ENCODE measurements at regions not wholly inside any gene's neighbourhood (a gene's known extent, or its start where the extent isn't known, plus 50 kb on each side); places are given as distances from the start of the nearest gene placed in this dataset.

GRCh38 chr3:101172516-101172915 lies 147.9 kb downstream of the IMPG2 start:
- Histone ChIP-seq H3K4me1 (ENCODE audit: control insufficient read depth, insufficient read depth, low read length, poor library complexity, severe bottlenecking) (no peaks in the 10 kb centered on the region), H3K36me3 (ENCODE audit: control insufficient read depth, insufficient read depth, low read length) (no peaks in the 10 kb centered on the region), H3K4me3 (ENCODE audit: insufficient read depth, low read depth, low read length, poor library complexity, severe bottlenecking) (no peak overlapping the region), H3K27ac (ENCODE audit: insufficient read depth, low read length, poor library complexity, severe bottlenecking) (no peak overlapping the region), H3K27me3 (replicated peaks; ENCODE audit: control insufficient read depth, insufficient read depth, low read length, poor library complexity, severe bottlenecking) (peaks cover 1% of the 10 kb centered on the region), H3K9me3 (ENCODE audit: control insufficient read depth, low read length) (no peaks in the 10 kb centered on the region)
- no peak for DNase-seq

DNA sequence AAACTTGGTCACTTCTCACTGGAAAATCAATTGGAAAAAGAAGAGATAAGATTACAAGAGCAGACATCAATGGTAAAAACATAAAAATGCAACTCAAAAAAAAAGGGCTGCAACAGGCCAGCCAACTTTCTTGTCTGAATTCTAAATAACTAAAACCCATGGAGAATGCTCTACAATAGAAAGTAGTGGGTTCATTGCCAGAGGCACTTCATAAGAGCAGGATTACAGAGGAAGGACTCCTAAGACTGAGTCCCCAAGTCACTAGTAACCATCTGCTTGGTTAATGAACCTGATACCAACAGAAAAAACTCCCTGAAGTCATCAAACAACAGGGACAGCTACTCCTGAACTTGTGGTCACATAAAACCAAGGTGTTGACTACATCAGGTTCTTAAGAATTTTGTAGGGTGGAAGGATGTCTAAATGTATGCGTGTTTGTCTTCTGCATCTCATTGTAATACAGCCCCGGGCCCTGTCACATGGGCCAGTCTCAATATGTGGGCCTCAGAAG lies 148.6 kb downstream of the IMPG2 start:
- no peak overlapping the region for H3K4me3 ChIP-seq (ENCODE audit: insufficient read depth, low read depth, low read length, poor library complexity, severe bottlenecking)
- H3K36me3 ChIP-seq (ENCODE audit: control insufficient read depth, insufficient read depth, low read length), result no peaks in the 10 kb centered on the region
- no peak for DNase-seq
- no peaks in the 10 kb centered on the region for H3K9me3 ChIP-seq (ENCODE audit: control insufficient read depth, low read length)
- H3K27ac ChIP-seq (ENCODE audit: insufficient read depth, low read length, poor library complexity, severe bottlenecking), result no peak overlapping the region
- H3K4me1 ChIP-seq (ENCODE audit: control insufficient read depth, insufficient read depth, low read length, poor library complexity, severe bottlenecking), result no peaks in the 10 kb centered on the region
- H3K27me3 ChIP-seq (replicated peaks; ENCODE audit: control insufficient read depth, insufficient read depth, low read length, poor library complexity, severe bottlenecking), result peaks cover 3% of the 10 kb centered on the region

DNA sequence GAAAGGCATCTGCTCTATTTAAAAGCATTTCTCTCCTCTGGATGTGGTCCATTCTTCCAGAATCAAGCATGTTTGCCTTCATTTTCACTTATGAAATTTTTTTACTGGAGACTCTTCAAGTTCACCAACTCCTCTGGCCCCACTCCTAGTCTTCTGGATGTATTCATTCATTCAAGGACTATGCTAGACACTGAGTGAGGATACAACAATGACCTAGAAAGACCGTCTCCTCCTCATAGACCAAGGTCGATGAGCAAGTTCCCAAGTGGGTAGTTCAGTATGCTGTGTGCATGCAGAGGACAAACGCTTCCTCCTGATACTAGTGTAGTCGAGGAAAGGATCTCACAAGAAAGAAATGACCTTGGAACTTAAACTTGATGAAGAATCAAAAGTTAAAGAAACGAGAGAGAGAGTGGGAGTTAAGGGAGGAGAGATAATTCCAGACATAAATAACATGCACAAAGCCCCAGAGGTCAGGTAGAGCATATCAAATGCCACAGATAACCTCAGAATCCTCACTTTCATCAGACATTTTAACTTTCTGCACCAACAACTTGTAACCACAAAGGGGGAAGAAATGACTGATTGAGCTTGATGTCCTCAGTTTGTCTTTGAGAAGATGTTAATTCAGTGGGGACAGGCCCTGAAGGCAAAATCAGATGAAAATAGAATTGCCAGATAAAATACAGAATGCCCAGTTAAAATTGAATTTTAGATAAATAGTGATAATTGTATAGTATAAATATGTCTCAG lies 149.4 kb downstream of the IMPG2 start:
- no peak overlapping the region for H3K27ac ChIP-seq (ENCODE audit: insufficient read depth, low read length, poor library complexity, severe bottlenecking)
- H3K36me3 ChIP-seq (ENCODE audit: control insufficient read depth, insufficient read depth, low read length), result no peaks in the 10 kb centered on the region
- peaks cover 3% of the 10 kb centered on the region for H3K27me3 ChIP-seq (replicated peaks; ENCODE audit: control insufficient read depth, insufficient read depth, low read length, poor library complexity, severe bottlenecking)
- H3K9me3 ChIP-seq (ENCODE audit: control insufficient read depth, low read length), result no peaks in the 10 kb centered on the region
- DNase-seq, result no peak
- H3K4me3 ChIP-seq (ENCODE audit: insufficient read depth, low read depth, low read length, poor library complexity, severe bottlenecking), result no peak overlapping the region
- H3K4me1 ChIP-seq (ENCODE audit: control insufficient read depth, insufficient read depth, low read length, poor library complexity, severe bottlenecking), result no peaks in the 10 kb centered on the region

DNA sequence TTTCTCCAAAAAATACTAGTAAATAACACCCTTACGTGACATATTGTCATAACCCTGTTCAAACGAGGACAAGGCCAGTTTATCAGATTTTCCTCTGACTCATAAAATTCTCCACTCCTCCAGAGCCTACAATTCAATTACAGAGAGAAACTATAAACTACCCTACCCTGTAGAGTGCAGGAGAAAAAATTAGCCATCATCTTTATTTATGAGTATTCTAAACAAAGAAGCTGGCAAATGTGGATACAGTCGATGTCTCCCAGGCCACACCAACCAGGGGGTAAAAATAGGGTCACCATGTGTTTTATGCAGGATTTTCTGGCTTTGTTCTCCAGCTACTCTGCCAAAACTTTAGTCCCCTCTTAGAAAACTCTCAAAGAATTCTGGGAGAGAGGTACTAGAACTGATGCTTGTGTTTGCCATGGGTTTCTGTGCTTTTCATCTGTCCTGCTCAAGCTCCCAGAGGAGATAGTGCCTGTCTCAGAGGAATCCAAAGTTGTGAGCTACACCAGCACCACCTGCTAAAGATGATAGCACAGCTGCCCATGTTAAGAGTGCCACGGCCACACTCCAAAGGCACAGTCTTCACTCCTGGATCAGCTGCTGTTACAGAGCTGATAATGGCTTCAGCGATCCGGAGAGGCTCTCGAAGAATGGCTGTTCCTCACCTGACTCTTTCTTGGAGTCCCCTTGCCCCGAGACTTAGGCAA lies 150.2 kb downstream of the IMPG2 start:
- DNase-seq, result no peak
- Histone ChIP-seq H3K4me3 (ENCODE audit: insufficient read depth, low read depth, low read length, poor library complexity, severe bottlenecking) (no peak overlapping the region), H3K36me3 (ENCODE audit: control insufficient read depth, insufficient read depth, low read length) (no peaks in the 10 kb centered on the region), H3K27me3 (replicated peaks; ENCODE audit: control insufficient read depth, insufficient read depth, low read length, poor library complexity, severe bottlenecking) (peaks cover 3% of the 10 kb centered on the region), H3K27ac (ENCODE audit: insufficient read depth, low read length, poor library complexity, severe bottlenecking) (no peak overlapping the region), H3K4me1 (ENCODE audit: control insufficient read depth, insufficient read depth, low read length, poor library complexity, severe bottlenecking) (no peaks in the 10 kb centered on the region), H3K9me3 (ENCODE audit: control insufficient read depth, low read length) (no peaks in the 10 kb centered on the region)

- Histone ChIP-seq H3K4me1 (ENCODE audit: control insufficient read depth, insufficient read depth, low read length, poor library complexity, severe bottlenecking) (no peaks in the 10 kb centered on the region), H3K27me3 (replicated peaks; ENCODE audit: control insufficient read depth, insufficient read depth, low read length, poor library complexity, severe bottlenecking) (peaks cover 3% of the 10 kb centered on the region), H3K27ac (ENCODE audit: insufficient read depth, low read length, poor library complexity, severe bottlenecking) (no peak overlapping the region), H3K9me3 (ENCODE audit: control insufficient read depth, low read length) (no peaks in the 10 kb centered on the region), H3K4me3 (ENCODE audit: insufficient read depth, low read depth, low read length, poor library complexity, severe bottlenecking) (no peak overlapping the region), H3K36me3 (ENCODE audit: control insufficient read depth, insufficient read depth, low read length) (no peaks in the 10 kb centered on the region)
- DNase-seq, result no peak
Measured at GRCh38 chr3:101169516-101169915, 150.9 kb downstream of the IMPG2 start.

DNA sequence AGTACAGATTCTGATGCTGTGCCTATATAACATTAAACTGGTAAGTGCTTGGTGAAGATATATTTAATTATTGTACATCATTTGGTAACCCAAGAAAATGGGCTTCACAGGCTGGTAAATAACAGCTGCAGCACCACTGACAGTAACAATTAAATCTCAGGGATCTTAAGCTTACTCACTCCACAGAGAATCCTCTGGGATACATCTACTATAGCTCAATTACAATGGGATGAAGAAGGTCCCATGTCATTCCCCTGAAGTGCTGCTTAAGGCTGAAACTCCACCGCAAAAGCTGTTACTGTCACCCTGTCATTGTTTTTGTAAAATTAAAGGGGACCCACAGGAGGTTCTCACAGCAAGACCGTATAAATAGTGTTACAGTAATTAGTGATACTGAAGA lies 153.0 kb downstream of the IMPG2 start:
- Histone ChIP-seq H3K36me3 (ENCODE audit: control insufficient read depth, insufficient read depth, low read length) (no peaks in the 10 kb centered on the region), H3K27me3 (replicated peaks; ENCODE audit: control insufficient read depth, insufficient read depth, low read length, poor library complexity, severe bottlenecking) (peaks cover 3% of the 10 kb centered on the region), H3K4me3 (ENCODE audit: insufficient read depth, low read depth, low read length, poor library complexity, severe bottlenecking) (no peak overlapping the region), H3K9me3 (ENCODE audit: control insufficient read depth, low read length) (no peaks in the 10 kb centered on the region), H3K27ac (ENCODE audit: insufficient read depth, low read length, poor library complexity, severe bottlenecking) (no peak overlapping the region), H3K4me1 (ENCODE audit: control insufficient read depth, insufficient read depth, low read length, poor library complexity, severe bottlenecking) (no peaks in the 10 kb centered on the region)
- DNase-seq, result no peak

DNA sequence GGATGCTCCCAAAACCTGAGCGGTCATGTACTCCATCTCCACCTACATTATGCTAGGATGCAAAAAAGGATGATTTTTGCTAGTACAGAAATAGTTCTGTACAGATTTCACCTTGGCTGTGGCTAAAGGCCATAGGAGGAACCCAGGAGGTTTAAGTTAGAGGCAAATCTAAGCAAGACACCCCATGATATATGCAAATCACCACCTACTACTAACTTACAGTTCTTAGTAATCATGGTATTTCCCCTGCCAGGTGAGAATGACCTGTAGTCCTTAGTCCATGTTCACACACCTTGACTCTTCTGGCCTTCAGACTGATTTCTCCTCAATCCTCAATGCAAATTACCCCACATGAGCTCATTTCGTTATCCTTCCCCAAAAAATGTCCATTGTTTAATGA lies 154.2 kb downstream of the IMPG2 start:
- Histone ChIP-seq H3K9me3 (ENCODE audit: control insufficient read depth, low read length) (no peaks in the 10 kb centered on the region), H3K27me3 (replicated peaks; ENCODE audit: control insufficient read depth, insufficient read depth, low read length, poor library complexity, severe bottlenecking) (peaks cover 3% of the 10 kb centered on the region), H3K4me1 (ENCODE audit: control insufficient read depth, insufficient read depth, low read length, poor library complexity, severe bottlenecking) (no peaks in the 10 kb centered on the region), H3K27ac (ENCODE audit: insufficient read depth, low read length, poor library complexity, severe bottlenecking) (no peak overlapping the region), H3K36me3 (ENCODE audit: control insufficient read depth, insufficient read depth, low read length) (no peaks in the 10 kb centered on the region), H3K4me3 (ENCODE audit: insufficient read depth, low read depth, low read length, poor library complexity, severe bottlenecking) (no peak overlapping the region)
- no peak for DNase-seq

GRCh38 chr3:101163554-101163953 lies 156.8 kb downstream of the IMPG2 start:
- DNase-seq, result no peak
- no peaks in the 10 kb centered on the region for H3K36me3 ChIP-seq (ENCODE audit: control insufficient read depth, insufficient read depth, low read length)
- no peak overlapping the region for H3K27ac ChIP-seq (ENCODE audit: insufficient read depth, low read length, poor library complexity, severe bottlenecking)
- H3K9me3 ChIP-seq (ENCODE audit: control insufficient read depth, low read length), result no peaks in the 10 kb centered on the region
- no peaks in the 10 kb centered on the region for H3K4me1 ChIP-seq (ENCODE audit: control insufficient read depth, insufficient read depth, low read length, poor library complexity, severe bottlenecking)
- peaks cover 3% of the 10 kb centered on the region for H3K27me3 ChIP-seq (replicated peaks; ENCODE audit: control insufficient read depth, insufficient read depth, low read length, poor library complexity, severe bottlenecking)
- H3K4me3 ChIP-seq (ENCODE audit: insufficient read depth, low read depth, low read length, poor library complexity, severe bottlenecking), result no peak overlapping the region

DNA sequence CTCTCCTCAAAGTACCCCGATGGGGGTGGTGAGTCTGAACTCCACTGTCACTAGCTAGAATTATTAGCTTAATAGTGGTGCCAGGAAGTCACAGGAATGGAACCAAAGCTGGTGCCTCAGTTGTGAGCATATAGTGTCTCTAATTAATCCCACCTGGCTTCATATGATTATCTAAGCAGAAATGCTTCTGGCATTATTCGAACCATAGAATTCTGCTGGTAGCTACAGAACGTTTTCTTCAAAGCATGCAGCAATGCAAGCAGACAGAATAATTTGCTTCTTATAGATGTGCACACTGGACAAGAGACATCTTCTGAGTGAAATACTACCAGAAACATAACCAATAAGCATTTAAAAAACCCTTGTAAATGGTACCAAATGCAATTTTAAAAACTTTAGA lies 160.9 kb downstream of the IMPG2 start:
- Histone ChIP-seq H3K4me1 (ENCODE audit: control insufficient read depth, insufficient read depth, low read length, poor library complexity, severe bottlenecking) (no peaks in the 10 kb centered on the region), H3K9me3 (ENCODE audit: control insufficient read depth, low read length) (no peaks in the 10 kb centered on the region), H3K36me3 (ENCODE audit: control insufficient read depth, insufficient read depth, low read length) (no peaks in the 10 kb centered on the region), H3K27me3 (replicated peaks; ENCODE audit: control insufficient read depth, insufficient read depth, low read length, poor library complexity, severe bottlenecking) (no peaks in the 10 kb centered on the region), H3K4me3 (ENCODE audit: insufficient read depth, low read depth, low read length, poor library complexity, severe bottlenecking) (no peak overlapping the region), H3K27ac (ENCODE audit: insufficient read depth, low read length, poor library complexity, severe bottlenecking) (no peak overlapping the region)
- DNase-seq, result no peak

GRCh38 chr3:101158374-101158773 lies 162.0 kb downstream of the IMPG2 start:
- no peak for DNase-seq
- Histone ChIP-seq H3K4me3 (ENCODE audit: insufficient read depth, low read depth, low read length, poor library complexity, severe bottlenecking) (no peak overlapping the region), H3K9me3 (ENCODE audit: control insufficient read depth, low read length) (no peaks in the 10 kb centered on the region), H3K36me3 (ENCODE audit: control insufficient read depth, insufficient read depth, low read length) (no peaks in the 10 kb centered on the region), H3K27me3 (replicated peaks; ENCODE audit: control insufficient read depth, insufficient read depth, low read length, poor library complexity, severe bottlenecking) (no peaks in the 10 kb centered on the region), H3K27ac (ENCODE audit: insufficient read depth, low read length, poor library complexity, severe bottlenecking) (no peak overlapping the region), H3K4me1 (ENCODE audit: control insufficient read depth, insufficient read depth, low read length, poor library complexity, severe bottlenecking) (no peaks in the 10 kb centered on the region)
